ENCODE measurements at regions not wholly inside any gene's neighbourhood (a gene's known extent, or its start where the extent isn't known, plus 50 kb on each side); places are given as distances from the start of the nearest gene placed in this dataset.

GRCh38 chr13:85657942-85658341 lies 141.3 kb downstream of the SLITRK6 start:
- POLR2A ChIA-PET: no interaction called here
- no peak overlapping the region for H3K9ac ChIP-seq (ENCODE audit: low read length)
- ATAC-seq (no peak), DNase-seq (ENCODE audit: low read depth, low spot score) (no peak)
- H3K4me1 ChIP-seq (ENCODE audit: control insufficient read depth in 1 of 2, insufficient read depth in 2 of 2, low read length in 2 of 2): no peaks in the 10 kb centered on the region
- H3K27me3 ChIP-seq (ENCODE audit: insufficient read depth, low read length): no peaks in the 10 kb centered on the region
- H3K27ac ChIP-seq (ENCODE audit: low read depth, low read length): no peak overlapping the region
- H4K20me1 ChIP-seq (ENCODE audit: insufficient read depth): no peaks in the 10 kb centered on the region
- H3K9me3 ChIP-seq (ENCODE audit: control insufficient read depth in 1 of 2, insufficient read depth in 1 of 2, low read depth in 1 of 2, low read length in 2 of 2): peaks cover 0 to 3% of the 10 kb centered on the region in 2 experiments; a peak in 1 of 4 replicates
- no peaks in the 10 kb centered on the region for H3K79me2 ChIP-seq (ENCODE audit: insufficient read depth, low read length)
- intact Hi-C loops (cut with micrococcal nuclease): no loop called here
- H3K4me2 ChIP-seq (ENCODE audit: low read length): no peak overlapping the region
- no peak overlapping the region for H2AFZ ChIP-seq (ENCODE audit: low read depth, low read length, poor library complexity, severe bottlenecking)
- no TSS peak for BruUV-seq (replicated peaks)
- H3K9me2 ChIP-seq (ENCODE audit: insufficient read depth): no peaks in the 10 kb centered on the region
- CTCF ChIA-PET: no interaction called here
- TF ChIP-seq EZH2 (IDR thresholded peaks at IDR 0.05): no peak
- TF ChIP-seq SP1 (IDR thresholded peaks at IDR 0.05; ENCODE audit: low read depth): no peak
- no peak for TF ChIP-seq CEBPB (IDR thresholded peaks at IDR 0.05; ENCODE audit: low read depth)
- no peak for TF ChIP-seq POLR2A (IDR thresholded peaks at IDR 0.05; ENCODE audit: borderline replicate concordance, extremely low read depth, insufficient read depth, insufficient read length)
- H3K36me3 ChIP-seq (ENCODE audit: control insufficient read depth in 1 of 2, insufficient read depth in 2 of 2, low read length in 2 of 2): no peaks in the 10 kb centered on the region
- RAD21 ChIA-PET (ENCODE audit: low non-redundant PET in 1 of 2, low total read pairs in 2 of 2, uncharacterized antibody in 2 of 2, unreplicated experiment in 2 of 2): no interaction called here
- H3K4me3 ChIP-seq (replicated peaks in 1 of 2; ENCODE audit: low read depth in 1 of 2, low read length in 2 of 2): no peak overlapping the region

DNA sequence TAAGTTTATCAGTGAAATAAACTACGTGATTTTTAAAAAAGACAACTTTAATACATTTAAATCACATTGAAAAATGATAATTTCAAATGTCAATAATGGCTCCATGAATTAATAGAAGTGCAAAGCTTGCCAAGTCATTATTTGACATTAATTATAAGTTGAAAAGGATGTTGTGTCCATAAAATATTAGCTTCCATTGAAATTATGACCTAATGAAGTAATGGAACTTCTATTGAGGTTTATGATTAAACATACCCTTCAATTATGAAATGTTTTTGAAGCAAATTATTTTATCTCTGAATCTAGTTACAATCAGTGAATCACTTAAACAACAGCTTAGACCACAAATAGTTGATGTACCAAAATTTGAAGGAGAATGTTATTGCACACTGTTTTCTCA lies 144.2 kb downstream of the SLITRK6 start:
- DNase-seq (ENCODE audit: low read depth, low spot score) (no peak), ATAC-seq (no peak)
- BruUV-seq (replicated peaks): no TSS peak
- H3K27me3 ChIP-seq (ENCODE audit: insufficient read depth, low read length): no peaks in the 10 kb centered on the region
- no peak overlapping the region for H3K4me2 ChIP-seq (ENCODE audit: low read length)
- no peak overlapping the region for H3K4me3 ChIP-seq (replicated peaks in 1 of 2; ENCODE audit: low read depth in 1 of 2, low read length in 2 of 2)
- no peak overlapping the region for H3K27ac ChIP-seq (ENCODE audit: low read depth, low read length)
- ChIA-PET RAD21 (ENCODE audit: low non-redundant PET in 1 of 2, low total read pairs in 2 of 2, uncharacterized antibody in 2 of 2, unreplicated experiment in 2 of 2) (no interaction called here), POLR2A (no interaction called here), CTCF (no interaction called here)
- H3K9me2 ChIP-seq (ENCODE audit: insufficient read depth): no peaks in the 10 kb centered on the region
- no peak overlapping the region for H3K9ac ChIP-seq (ENCODE audit: low read length)
- H4K20me1 ChIP-seq (ENCODE audit: insufficient read depth): no peaks in the 10 kb centered on the region
- H3K9me3 ChIP-seq (ENCODE audit: control insufficient read depth in 1 of 2, insufficient read depth in 1 of 2, low read depth in 1 of 2, low read length in 2 of 2): no peaks in the 10 kb centered on the region
- intact Hi-C loops (cut with micrococcal nuclease): no loop called here
- TF ChIP-seq ZNF274 (IDR thresholded peaks at IDR 0.05; ENCODE audit: low read depth, low read length) (no peak), EZH2 (IDR thresholded peaks at IDR 0.05) (no peak), RAD21 (IDR thresholded peaks at IDR 0.05; ENCODE audit: low read depth) (no peak), CTCF (IDR thresholded peaks at IDR 0.05 in 2 of 3, conservative IDR thresholded peaks at IDR 0.05 in 1 of 3; ENCODE audit: borderline replicate concordance in 1 of 3, insufficient read depth in 1 of 3, low read depth in 2 of 3, low read length in 2 of 3) (no peak), SRF (IDR thresholded peaks at IDR 0.05; ENCODE audit: low read depth) (no peak)
- H3K4me1 ChIP-seq (ENCODE audit: control insufficient read depth in 1 of 2, insufficient read depth in 2 of 2, low read length in 2 of 2): no peaks in the 10 kb centered on the region
- H2AFZ ChIP-seq (ENCODE audit: low read depth, low read length, poor library complexity, severe bottlenecking): no peak overlapping the region
- no peaks in the 10 kb centered on the region for H3K36me3 ChIP-seq (ENCODE audit: control insufficient read depth in 1 of 2, insufficient read depth in 2 of 2, low read length in 2 of 2)
- no peaks in the 10 kb centered on the region for H3K79me2 ChIP-seq (ENCODE audit: insufficient read depth, low read length)

Data from HCT116 (cell line).